K562 (cell line): ENCODE measurements at regions not wholly inside any gene's neighbourhood (a gene's known extent, or its start where the extent isn't known, plus 50 kb on each side); places are given as distances from the start of the nearest gene placed in this dataset.

ENCODE experiments used
- FOS ChIP-seq: IDR thresholded peaks from 3 replicates; pipeline ENCODE4 v1.6.1; 2011; ENCODE audit not compliant: insufficient read length; ENCODE audit errors: extremely low read depth
- HDAC6 ChIP-seq: IDR thresholded peaks from 2 replicates; pipeline ENCODE4 v1.6.1; 2012; ENCODE audit warnings: low read depth, mild to moderate bottlenecking, control low read depth, inconsistent platforms, low read length, moderate library complexity
- PHF8 ChIP-seq: fragments of 200-600 bp; sonication (generic); IDR thresholded peaks from 2 replicates; pipeline ENCODE4 v1.6.1; 2012; ENCODE audit warnings: mixed run types, mild to moderate bottlenecking, inconsistent platforms, low read length, moderate library complexity, borderline replicate concordance
- SNIP1 ChIP-seq: fragments of 450-650 bp; IDR thresholded peaks from 2 replicates; pipeline ENCODE4 v1.7.1; 2017; ENCODE audit warnings: low read depth, mild to moderate bottlenecking
- YY1 ChIP-seq, 3 experiments: IDR thresholded peaks; 2 replicates each; pipeline ENCODE4 v1.6.1; 2011; ENCODE audit warnings: low read length in 2 of 3, mild to moderate bottlenecking in 2 of 3, moderate library complexity in 2 of 3, borderline replicate concordance in 1 of 3, control low read depth in 1 of 3, low read depth in 1 of 3; ENCODE audit not compliant: insufficient read depth in 3 of 3, insufficient replicate concordance in 2 of 3, control insufficient read depth in 1 of 3, insufficient read length in 1 of 3; ENCODE audit errors: extremely low read depth in 1 of 3
- ZNF239 ChIP-seq: fragments of 250-450 bp; sonication (Bioruptor Pico); IDR thresholded peaks from 2 replicates; pipeline ENCODE4 v1.4.0; 2020; ENCODE audit warnings: mild to moderate bottlenecking
- ZNF609 ChIP-seq: sonication (generic); formaldehyde crosslinking; IDR thresholded peaks from 2 replicates; pipeline ENCODE4 v1.8.1; 2023; ENCODE audit warnings: missing genetic modification reagents, mild to moderate bottlenecking, borderline replicate concordance

DNA sequence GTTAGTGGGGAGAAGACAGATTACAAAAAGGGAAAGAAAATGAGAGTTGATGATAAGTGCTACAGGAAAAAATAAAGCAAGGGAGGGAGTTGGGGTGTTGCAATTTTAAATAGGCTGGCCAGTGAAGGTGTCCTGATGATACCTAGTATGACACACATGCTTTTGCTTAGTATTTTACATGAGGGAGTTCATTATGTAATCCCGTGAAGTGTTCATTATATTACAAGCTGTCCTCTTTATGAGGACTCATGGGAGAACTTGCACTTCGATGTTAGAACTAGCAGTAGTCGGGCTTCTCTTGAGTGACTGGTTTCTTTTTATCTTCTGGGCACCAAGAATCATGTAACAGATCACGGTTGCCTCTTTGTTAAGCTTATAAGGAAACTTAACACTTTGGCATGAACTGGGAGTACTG is 102.3 kb upstream of the MTPN start:
- no peak for TF ChIP-seq ZNF609 (CRISPR knock-in tag)
- no peak for TF ChIP-seq SNIP1
- TF ChIP-seq FOS: no peak
- TF ChIP-seq PHF8: no peak
- TF ChIP-seq YY1 (IDR thresholded peaks at IDR 0.05; ENCODE audit: borderline replicate concordance in 1 of 3, control insufficient read depth in 1 of 3, extremely low read depth in 1 of 3, insufficient read depth in 3 of 3, insufficient read length in 1 of 3, insufficient replicate concordance in 2 of 3, low read depth in 1 of 3, low read length in 2 of 3): no peak
- TF ChIP-seq ZNF239 (CRISPR knock-in tag): no peak
- TF ChIP-seq HDAC6: no peak
